ENCODE measurements at regions not wholly inside any gene's neighbourhood (a gene's known extent, or its start where the extent isn't known, plus 50 kb on each side); places are given as distances from the start of the nearest gene placed in this dataset.

GRCh38 chr1:63134501-63135173 is 187.7 kb upstream of the FOXD3 start:
- Histone ChIP-seq H3K36me3 (ENCODE audit: insufficient read depth, low read length) (no peaks in the 10 kb centered on the region), H3K4me3 (no peak overlapping the region), H3K9ac (ENCODE audit: insufficient read length) (no peak overlapping the region), H3K9me3 (ENCODE audit: low read depth, low read length) (no peaks in the 10 kb centered on the region), H3K27ac (no peak overlapping the region)
- TF ChIP-seq POLR2AphosphoS5 (IDR thresholded peaks at IDR 0.05; ENCODE audit: borderline replicate concordance, low read depth, low read length) = no peak
- no peak for TF ChIP-seq EZH2 (IDR thresholded peaks at IDR 0.05)
- no peak for TF ChIP-seq FOXP2 (optimal IDR thresholded peaks at IDR 0.05; ENCODE audit: control extremely low read depth, extremely low read length, insufficient read depth)
- no peak for DNase-seq (ENCODE audit: low read depth, low spot score)

- TF ChIP-seq POLR2AphosphoS5 (IDR thresholded peaks at IDR 0.05; ENCODE audit: borderline replicate concordance, low read depth, low read length) (no peak), EZH2 (IDR thresholded peaks at IDR 0.05) (no peak), FOXP2 (optimal IDR thresholded peaks at IDR 0.05; ENCODE audit: control extremely low read depth, extremely low read length, insufficient read depth) (no peak)
- no peak for DNase-seq (ENCODE audit: low read depth, low spot score)
- H3K9ac ChIP-seq (ENCODE audit: insufficient read length) = no peak overlapping the region
- no peaks in the 10 kb centered on the region for H3K9me3 ChIP-seq (ENCODE audit: low read depth, low read length)
- no peak overlapping the region for H3K4me3 ChIP-seq
- H3K27ac ChIP-seq = no peak overlapping the region
- no peaks in the 10 kb centered on the region for H3K36me3 ChIP-seq (ENCODE audit: insufficient read depth, low read length)
Measured at GRCh38 chr1:63135174-63135512, 187.2 kb upstream of the FOXD3 start.

- DNase-seq (ENCODE audit: low read depth, low spot score) = no peak
- Histone ChIP-seq H3K27ac (no peak overlapping the region), H3K9ac (ENCODE audit: insufficient read length) (no peak overlapping the region), H3K36me3 (ENCODE audit: insufficient read depth, low read length) (no peaks in the 10 kb centered on the region), H3K4me3 (no peak overlapping the region), H3K9me3 (ENCODE audit: low read depth, low read length) (no peaks in the 10 kb centered on the region)
- TF ChIP-seq EZH2 (IDR thresholded peaks at IDR 0.05) (no peak), POLR2AphosphoS5 (IDR thresholded peaks at IDR 0.05; ENCODE audit: borderline replicate concordance, low read depth, low read length) (no peak), FOXP2 (optimal IDR thresholded peaks at IDR 0.05; ENCODE audit: control extremely low read depth, extremely low read length, insufficient read depth) (no peak)
Measured at GRCh38 chr1:63135801-63136200, 186.6 kb upstream of the FOXD3 start.

GRCh38 chr1:63142001-63142400 is 180.4 kb upstream of the FOXD3 start:
- Histone ChIP-seq H3K9me3 (ENCODE audit: low read depth, low read length) (no peaks in the 10 kb centered on the region), H3K4me3 (no peak overlapping the region), H3K27ac (no peak overlapping the region), H3K9ac (ENCODE audit: insufficient read length) (no peak overlapping the region), H3K36me3 (ENCODE audit: insufficient read depth, low read length) (no peaks in the 10 kb centered on the region)
- no peak for TF ChIP-seq FOXP2 (optimal IDR thresholded peaks at IDR 0.05; ENCODE audit: control extremely low read depth, extremely low read length, insufficient read depth)
- TF ChIP-seq POLR2AphosphoS5 (IDR thresholded peaks at IDR 0.05; ENCODE audit: borderline replicate concordance, low read depth, low read length) = no peak
- no peak for TF ChIP-seq EZH2 (IDR thresholded peaks at IDR 0.05)
- DNase-seq (ENCODE audit: low read depth, low spot score) = no peak

- no peaks in the 10 kb centered on the region for H3K9me3 ChIP-seq (ENCODE audit: low read depth, low read length)
- no peaks in the 10 kb centered on the region for H3K36me3 ChIP-seq (ENCODE audit: insufficient read depth, low read length)
- H3K27ac ChIP-seq = no peak overlapping the region
- H3K4me3 ChIP-seq = no peak overlapping the region
- H3K9ac ChIP-seq (ENCODE audit: insufficient read length) = no peak overlapping the region
- no peak for DNase-seq (ENCODE audit: low read depth, low spot score)
- TF ChIP-seq FOXP2 (optimal IDR thresholded peaks at IDR 0.05; ENCODE audit: control extremely low read depth, extremely low read length, insufficient read depth) (no peak), EZH2 (IDR thresholded peaks at IDR 0.05) (no peak), POLR2AphosphoS5 (IDR thresholded peaks at IDR 0.05; ENCODE audit: borderline replicate concordance, low read depth, low read length) (no peak)
Measured at GRCh38 chr1:63143482-63143881, 178.9 kb upstream of the FOXD3 start.

GRCh38 chr1:63147783-63148182 is 174.6 kb upstream of the FOXD3 start:
- TF ChIP-seq FOXP2 (optimal IDR thresholded peaks at IDR 0.05; ENCODE audit: control extremely low read depth, extremely low read length, insufficient read depth) (no peak), EZH2 (IDR thresholded peaks at IDR 0.05) (no peak)
- Histone ChIP-seq H3K27ac (no peak overlapping the region), H3K4me3 (no peak overlapping the region), H3K9ac (ENCODE audit: insufficient read length) (no peak overlapping the region), H3K9me3 (ENCODE audit: low read depth, low read length) (no peaks in the 10 kb centered on the region), H3K36me3 (ENCODE audit: insufficient read depth, low read length) (no peaks in the 10 kb centered on the region)
- DNase-seq (ENCODE audit: low read depth, low spot score) = no peak

GRCh38 chr1:63148825-63149645 is 173.3 kb upstream of the FOXD3 start:
- Histone ChIP-seq H3K4me3 (no peak overlapping the region), H3K9me3 (ENCODE audit: low read depth, low read length) (no peaks in the 10 kb centered on the region), H3K27ac (no peak overlapping the region), H3K9ac (ENCODE audit: insufficient read length) (no peak overlapping the region), H3K36me3 (ENCODE audit: insufficient read depth, low read length) (no peaks in the 10 kb centered on the region)
- DNase-seq (ENCODE audit: low read depth, low spot score) = no peak
- TF ChIP-seq FOXP2 (optimal IDR thresholded peaks at IDR 0.05; ENCODE audit: control extremely low read depth, extremely low read length, insufficient read depth) (no peak), POLR2AphosphoS5 (IDR thresholded peaks at IDR 0.05; ENCODE audit: borderline replicate concordance, low read depth, low read length) (no peak), EZH2 (IDR thresholded peaks at IDR 0.05) (no peak)

GRCh38 chr1:63152572-63152971 is 169.8 kb upstream of the FOXD3 start:
- H3K27ac ChIP-seq = no peak overlapping the region
- no peak overlapping the region for H3K9ac ChIP-seq (ENCODE audit: insufficient read length)
- DNase-seq (ENCODE audit: low read depth, low spot score) = no peak
- H3K36me3 ChIP-seq (ENCODE audit: insufficient read depth, low read length) = no peaks in the 10 kb centered on the region
- no peak overlapping the region for H3K4me3 ChIP-seq
- TF ChIP-seq FOXP2 (optimal IDR thresholded peaks at IDR 0.05; ENCODE audit: control extremely low read depth, extremely low read length, insufficient read depth) (no peak), POLR2AphosphoS5 (IDR thresholded peaks at IDR 0.05; ENCODE audit: borderline replicate concordance, low read depth, low read length) (no peak), EZH2 (IDR thresholded peaks at IDR 0.05) (no peak)
- H3K9me3 ChIP-seq (ENCODE audit: low read depth, low read length) = no peaks in the 10 kb centered on the region

Data from SK-N-MC (cell line).